ENCODE measurements at regions not wholly inside any gene's neighbourhood (a gene's known extent, or its start where the extent isn't known, plus 50 kb on each side); places are given as distances from the start of the nearest gene placed in this dataset.

GRCh38 chr15:35136321-35137189 lies 51.5 kb upstream of the NANOGP8 start:
- Histone ChIP-seq H3K4me3 (no peak overlapping the region), H3K27ac (no peak overlapping the region), H3K27me3 (no peaks in the 10 kb centered on the region), H3K9me3 (no peaks in the 10 kb centered on the region), H3K4me1 (no peaks in the 10 kb centered on the region), H3K36me3 (no peaks in the 10 kb centered on the region)
- intact Hi-C loops (cut with DNase I; ENCODE audit: low total_unique reads) = no loop called here
- TF ChIP-seq, protein P1, sequence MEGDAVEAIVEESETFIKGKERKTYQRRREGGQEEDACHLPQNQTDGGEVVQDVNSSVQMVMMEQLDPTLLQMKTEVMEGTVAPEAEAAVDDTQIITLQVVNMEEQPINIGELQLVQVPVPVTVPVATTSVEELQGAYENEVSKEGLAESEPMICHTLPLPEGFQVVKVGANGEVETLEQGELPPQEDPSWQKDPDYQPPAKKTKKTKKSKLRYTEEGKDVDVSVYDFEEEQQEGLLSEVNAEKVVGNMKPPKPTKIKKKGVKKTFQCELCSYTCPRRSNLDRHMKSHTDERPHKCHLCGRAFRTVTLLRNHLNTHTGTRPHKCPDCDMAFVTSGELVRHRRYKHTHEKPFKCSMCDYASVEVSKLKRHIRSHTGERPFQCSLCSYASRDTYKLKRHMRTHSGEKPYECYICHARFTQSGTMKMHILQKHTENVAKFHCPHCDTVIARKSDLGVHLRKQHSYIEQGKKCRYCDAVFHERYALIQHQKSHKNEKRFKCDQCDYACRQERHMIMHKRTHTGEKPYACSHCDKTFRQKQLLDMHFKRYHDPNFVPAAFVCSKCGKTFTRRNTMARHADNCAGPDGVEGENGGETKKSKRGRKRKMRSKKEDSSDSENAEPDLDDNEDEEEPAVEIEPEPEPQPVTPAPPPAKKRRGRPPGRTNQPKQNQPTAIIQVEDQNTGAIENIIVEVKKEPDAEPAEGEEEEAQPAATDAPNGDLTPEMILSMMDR (IDR thresholded peaks at IDR 0.05) = no peak
- no peak for TF ChIP-seq POLR2A (IDR thresholded peaks at IDR 0.05)
- DNase-seq = no peak
